ENCODE measurements at regions not wholly inside any gene's neighbourhood (a gene's known extent, or its start where the extent isn't known, plus 50 kb on each side); places are given as distances from the start of the nearest gene placed in this dataset.

DNA sequence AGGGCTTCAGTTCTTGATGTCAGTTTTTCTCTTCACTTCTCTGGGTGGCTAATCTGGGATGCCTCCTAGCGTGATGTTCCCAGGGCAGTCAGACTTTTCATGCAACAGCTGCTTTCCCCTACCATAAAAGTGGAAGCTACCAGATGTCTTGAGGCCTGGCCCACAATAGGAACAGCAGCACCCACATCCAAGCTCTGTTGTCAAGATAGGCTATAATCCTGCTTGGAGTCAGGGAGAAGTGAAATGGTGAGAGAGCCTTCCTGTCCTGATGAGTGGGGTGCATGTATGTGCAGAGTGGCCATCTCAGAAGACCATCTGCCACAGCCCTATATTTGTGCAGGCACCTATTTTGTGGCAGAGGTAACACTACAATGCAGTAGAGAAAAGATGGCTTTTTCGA, 108.0 kb downstream of the HTR5A start:
- TF ChIP-seq CTCF (IDR thresholded peaks at IDR 0.05; ENCODE audit: extremely low read depth in 1 of 2, insufficient read depth in 1 of 2, low read depth in 1 of 2, low read length in 2 of 2): no peak
- FAIRE-seq: no peak
- BruUV-seq (replicated peaks): no TSS peak
- no peaks in the 10 kb centered on the region for H3K9me3 ChIP-seq (replicated peaks; ENCODE audit: control insufficient read depth, insufficient read depth, low read length)
- no peak overlapping the region for H3K4me2 ChIP-seq (ENCODE audit: insufficient read depth, low read length)
- H3K27me3 ChIP-seq (ENCODE audit: control insufficient read depth in 2 of 2, insufficient read depth in 2 of 2, low read length in 2 of 2): no peaks in the 10 kb centered on the region
- intact Hi-C loops (cut with micrococcal nuclease) (no loop called here), dilution Hi-C loops (cut with MboI; ENCODE audit: extremely low pct_ligation_motif_present, low sequenced_read_pairs) (loop anchor here (25.0 kb wide), 1 partner anchor 159 kb away; no protein-coding TSS in a partner anchor)
- CTCF ChIA-PET: no interaction called here
- no peaks in the 10 kb centered on the region for H3K9me1 ChIP-seq (replicated peaks; ENCODE audit: control insufficient read depth, extremely low read depth, insufficient read depth, low read length)
- no peak overlapping the region for H3K27ac ChIP-seq (ENCODE audit: insufficient read depth, low read depth, low read length)
- H3K4me1 ChIP-seq (ENCODE audit: control insufficient read depth, extremely low read depth, insufficient read depth, low read length): no peaks in the 10 kb centered on the region
- no peaks in the 10 kb centered on the region for H3K79me2 ChIP-seq (ENCODE audit: control insufficient read depth, insufficient read depth, low read length)
- no peaks in the 10 kb centered on the region for H4K20me1 ChIP-seq (replicated peaks; ENCODE audit: control insufficient read depth, extremely low read depth, insufficient read depth, low read length)
- no peak overlapping the region for H3K9ac ChIP-seq (replicated peaks; ENCODE audit: extremely low read depth, insufficient read depth, low read length)
- H2AFZ ChIP-seq (ENCODE audit: low read depth, low read length): no peak overlapping the region
- no peak for DNase-seq (ENCODE audit: low read depth, low spot score)
- H3K4me3 ChIP-seq (replicated peaks in 1 of 3; ENCODE audit: insufficient read depth in 1 of 3, low read depth in 1 of 3, low read length in 3 of 3): no peak overlapping the region
- POLR2A ChIA-PET: no interaction called here
- no peaks in the 10 kb centered on the region for H3K36me3 ChIP-seq (ENCODE audit: control insufficient read depth in 2 of 2, extremely low read depth in 1 of 2, insufficient read depth in 2 of 2, low read length in 2 of 2)

- no TSS peak for BruUV-seq (replicated peaks)
- Histone ChIP-seq H3K9me3 (replicated peaks; ENCODE audit: control insufficient read depth, insufficient read depth, low read length) (peaks cover 5% of the 10 kb centered on the region), H3K4me1 (ENCODE audit: control insufficient read depth, extremely low read depth, insufficient read depth, low read length) (no peaks in the 10 kb centered on the region), H3K4me2 (ENCODE audit: insufficient read depth, low read length) (no peak overlapping the region), H2AFZ (ENCODE audit: low read depth, low read length) (no peak overlapping the region), H3K27ac (ENCODE audit: insufficient read depth, low read depth, low read length) (no peak overlapping the region), H3K9me1 (replicated peaks; ENCODE audit: control insufficient read depth, extremely low read depth, insufficient read depth, low read length) (no peaks in the 10 kb centered on the region), H4K20me1 (replicated peaks; ENCODE audit: control insufficient read depth, extremely low read depth, insufficient read depth, low read length) (no peaks in the 10 kb centered on the region), H3K9ac (replicated peaks; ENCODE audit: extremely low read depth, insufficient read depth, low read length) (no peak overlapping the region), H3K36me3 (ENCODE audit: control insufficient read depth in 2 of 2, extremely low read depth in 1 of 2, insufficient read depth in 2 of 2, low read length in 2 of 2) (no peaks in the 10 kb centered on the region), H3K27me3 (ENCODE audit: control insufficient read depth in 2 of 2, insufficient read depth in 2 of 2, low read length in 2 of 2) (no peaks in the 10 kb centered on the region), H3K4me3 (replicated peaks in 1 of 3; ENCODE audit: insufficient read depth in 1 of 3, low read depth in 1 of 3, low read length in 3 of 3) (no peak overlapping the region), H3K79me2 (ENCODE audit: control insufficient read depth, insufficient read depth, low read length) (no peaks in the 10 kb centered on the region)
- dilution Hi-C loops (cut with MboI; ENCODE audit: extremely low pct_ligation_motif_present, low sequenced_read_pairs) (loop anchor here (25.0 kb wide), 1 partner anchor 156 kb away; no protein-coding TSS in a partner anchor), intact Hi-C loops (cut with micrococcal nuclease) (no loop called here)
- DNase-seq (ENCODE audit: low read depth, low spot score) (no peak), FAIRE-seq (no peak)
- POLR2A ChIA-PET: no interaction called here
- CTCF ChIA-PET: no interaction called here
- TF ChIP-seq MYC (IDR thresholded peaks at IDR 0.05; ENCODE audit: low read depth, low read length) (no peak), CTCF (IDR thresholded peaks at IDR 0.05; ENCODE audit: extremely low read depth in 1 of 2, insufficient read depth in 1 of 2, low read depth in 1 of 2, low read length in 2 of 2) (no peak), EZH2 (IDR thresholded peaks at IDR 0.05; ENCODE audit: borderline replicate concordance, low read depth, low read length, severe bottlenecking) (no peak), FOS (IDR thresholded peaks at IDR 0.05; ENCODE audit: borderline replicate concordance, insufficient read depth, low read length) (no peak), JUN (IDR thresholded peaks at IDR 0.05; ENCODE audit: borderline replicate concordance, insufficient read depth, insufficient read length, low read depth) (no peak), POLR2AphosphoS5 (IDR thresholded peaks at IDR 0.05; ENCODE audit: insufficient read depth, low read depth, low read length) (no peak), POLR2A (IDR thresholded peaks at IDR 0.05; ENCODE audit: low read depth, low read length) (no peak), GATA2 (IDR thresholded peaks at IDR 0.05; ENCODE audit: insufficient read depth, insufficient read length, low read depth, low read length) (no peak)
- TF ChIP-seq, protein P1, sequence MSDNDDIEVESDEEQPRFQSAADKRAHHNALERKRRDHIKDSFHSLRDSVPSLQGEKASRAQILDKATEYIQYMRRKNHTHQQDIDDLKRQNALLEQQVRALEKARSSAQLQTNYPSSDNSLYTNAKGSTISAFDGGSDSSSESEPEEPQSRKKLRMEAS (IDR thresholded peaks at IDR 0.05; ENCODE audit: insufficient read depth, insufficient read length): no peak
These were observed 111.6 kb downstream of the HTR5A start for GRCh38 chr7:155181768-155182167.
